ENCODE measurements at regions not wholly inside any gene's neighbourhood (a gene's known extent, or its start where the extent isn't known, plus 50 kb on each side); places are given as distances from the start of the nearest gene placed in this dataset.

- TF ChIP-seq EZH2 (IDR thresholded peaks at IDR 0.05; ENCODE audit: borderline replicate concordance, low read depth, low read length, poor library complexity, severe bottlenecking) (no peak), CTCF (conservative IDR thresholded peaks at IDR 0.05; ENCODE audit: low read depth, low read length) (no peak)
These were observed 117.4 kb upstream of the STARD13 start for GRCh38 chr13:33402975-33403374.
